ENCODE measurements at regions not wholly inside any gene's neighbourhood (a gene's known extent, or its start where the extent isn't known, plus 50 kb on each side); places are given as distances from the start of the nearest gene placed in this dataset.

DNA sequence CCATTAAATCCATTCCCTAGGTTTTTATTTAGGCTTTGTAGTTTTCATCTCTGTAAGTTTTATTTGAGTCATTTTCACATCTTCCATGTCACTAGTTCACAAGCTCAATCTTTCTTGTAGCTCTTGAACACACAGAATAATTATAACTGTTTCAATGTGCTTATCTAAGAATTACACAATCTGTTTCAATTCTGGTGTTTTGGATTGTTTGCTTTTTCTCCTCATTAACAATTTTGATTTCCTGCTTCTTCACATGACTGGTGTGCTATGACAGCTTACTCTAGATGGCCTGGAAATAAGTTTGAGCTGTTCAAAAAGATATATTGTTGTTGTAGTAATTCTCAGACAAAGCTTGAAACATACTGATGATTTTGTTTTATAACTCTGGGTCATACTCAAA lies 1974.1 kb upstream of the NUDT12 start:
- Histone ChIP-seq H3K4me1 (ENCODE audit: control insufficient read depth, extremely low read depth, insufficient read depth, low read length) (no peaks in the 10 kb centered on the region), H3K27me3 (ENCODE audit: control insufficient read depth, extremely low read depth, insufficient read depth, low read length) (no peaks in the 10 kb centered on the region), H3K9me3 (ENCODE audit: control insufficient read depth, low read depth, low read length) (no peaks in the 10 kb centered on the region), H3K9ac (ENCODE audit: control insufficient read depth, extremely low read depth, insufficient read depth, low read length) (no peak overlapping the region), H3K9me1 (ENCODE audit: control insufficient read depth, extremely low read depth, insufficient read depth, low read length) (no peaks in the 10 kb centered on the region), H3K27ac (ENCODE audit: control insufficient read depth, insufficient read depth, low read length) (no peak overlapping the region), H4K20me1 (ENCODE audit: control insufficient read depth, extremely low read depth, insufficient read depth, low read length) (no peaks in the 10 kb centered on the region), H2AFZ (ENCODE audit: control insufficient read depth, low read length) (no peak overlapping the region), H3K36me3 (ENCODE audit: control insufficient read depth in 2 of 2, extremely low read depth in 1 of 2, insufficient read depth in 2 of 2, low read length in 2 of 2) (no peaks in the 10 kb centered on the region), H3K4me3 (ENCODE audit: control insufficient read depth in 2 of 3, extremely low read depth in 1 of 3, insufficient read depth in 2 of 3, low read depth in 1 of 3, low read length in 3 of 3) (no peak overlapping the region), H3K4me2 (ENCODE audit: control insufficient read depth, extremely low read depth, insufficient read depth, low read depth, low read length) (no peak overlapping the region), H3K79me2 (ENCODE audit: control insufficient read depth, insufficient read depth, low read length) (no peaks in the 10 kb centered on the region)
- TF ChIP-seq, protein P1, sequence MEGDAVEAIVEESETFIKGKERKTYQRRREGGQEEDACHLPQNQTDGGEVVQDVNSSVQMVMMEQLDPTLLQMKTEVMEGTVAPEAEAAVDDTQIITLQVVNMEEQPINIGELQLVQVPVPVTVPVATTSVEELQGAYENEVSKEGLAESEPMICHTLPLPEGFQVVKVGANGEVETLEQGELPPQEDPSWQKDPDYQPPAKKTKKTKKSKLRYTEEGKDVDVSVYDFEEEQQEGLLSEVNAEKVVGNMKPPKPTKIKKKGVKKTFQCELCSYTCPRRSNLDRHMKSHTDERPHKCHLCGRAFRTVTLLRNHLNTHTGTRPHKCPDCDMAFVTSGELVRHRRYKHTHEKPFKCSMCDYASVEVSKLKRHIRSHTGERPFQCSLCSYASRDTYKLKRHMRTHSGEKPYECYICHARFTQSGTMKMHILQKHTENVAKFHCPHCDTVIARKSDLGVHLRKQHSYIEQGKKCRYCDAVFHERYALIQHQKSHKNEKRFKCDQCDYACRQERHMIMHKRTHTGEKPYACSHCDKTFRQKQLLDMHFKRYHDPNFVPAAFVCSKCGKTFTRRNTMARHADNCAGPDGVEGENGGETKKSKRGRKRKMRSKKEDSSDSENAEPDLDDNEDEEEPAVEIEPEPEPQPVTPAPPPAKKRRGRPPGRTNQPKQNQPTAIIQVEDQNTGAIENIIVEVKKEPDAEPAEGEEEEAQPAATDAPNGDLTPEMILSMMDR (optimal IDR thresholded peaks at IDR 0.05 in 1 of 3, IDR thresholded peaks at IDR 0.05 in 1 of 3, conservative IDR thresholded peaks at IDR 0.05 in 1 of 3; ENCODE audit: extremely low read depth in 1 of 3, insufficient read depth in 2 of 3, low read length in 3 of 3), result no peak
- no peak for TF ChIP-seq EZH2 (IDR thresholded peaks at IDR 0.05; ENCODE audit: low read length)
- FAIRE-seq, result no peak
- dilution Hi-C loops (cut with MboI; ENCODE audit: extremely low pct_ligation_motif_present, low sequenced_read_pairs), result no loop called here
- DNase-seq (ENCODE audit: low read depth, low spot score), result no peak

DNA sequence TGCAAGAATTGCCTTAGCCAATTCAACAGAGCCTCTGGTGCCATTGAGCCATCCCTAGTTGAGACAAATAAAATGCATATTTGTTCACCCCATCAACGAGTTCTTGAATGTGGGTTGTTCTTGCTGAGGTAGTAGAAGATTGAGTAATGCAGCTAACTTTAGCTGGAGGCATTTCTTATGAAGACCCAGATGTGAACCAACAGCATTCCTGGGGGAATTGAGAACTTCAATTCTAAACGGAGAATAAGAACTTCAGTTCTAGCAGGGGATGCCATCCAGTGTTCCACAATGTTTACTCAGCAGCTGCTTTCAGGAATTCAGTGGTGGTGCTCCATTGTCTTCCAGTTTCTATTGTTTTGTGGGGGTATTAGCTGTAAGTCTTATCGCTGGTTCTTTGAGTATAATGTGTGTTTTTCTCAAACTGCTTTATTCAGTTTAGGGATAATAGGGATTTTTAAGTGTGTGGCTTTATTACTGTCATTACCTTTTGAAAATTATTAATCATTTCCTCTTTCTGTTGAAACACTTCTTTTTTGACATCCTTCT lies 1968.2 kb upstream of the NUDT12 start:
- H3K36me3 ChIP-seq (ENCODE audit: control insufficient read depth in 2 of 2, extremely low read depth in 1 of 2, insufficient read depth in 2 of 2, low read length in 2 of 2), result no peaks in the 10 kb centered on the region
- no peaks in the 10 kb centered on the region for H4K20me1 ChIP-seq (ENCODE audit: control insufficient read depth, extremely low read depth, insufficient read depth, low read length)
- no peaks in the 10 kb centered on the region for H3K79me2 ChIP-seq (ENCODE audit: control insufficient read depth, insufficient read depth, low read length)
- FAIRE-seq (no peak), DNase-seq (ENCODE audit: low read depth, low spot score) (no peak)
- dilution Hi-C loops (cut with MboI; ENCODE audit: extremely low pct_ligation_motif_present, low sequenced_read_pairs), result no loop called here
- H3K4me2 ChIP-seq (ENCODE audit: control insufficient read depth, extremely low read depth, insufficient read depth, low read depth, low read length), result no peak overlapping the region
- no peak overlapping the region for H2AFZ ChIP-seq (ENCODE audit: control insufficient read depth, low read length)
- TF ChIP-seq, protein P1 (optimal IDR thresholded peaks at IDR 0.05 in 1 of 3, IDR thresholded peaks at IDR 0.05 in 1 of 3, conservative IDR thresholded peaks at IDR 0.05 in 1 of 3; ENCODE audit: extremely low read depth in 1 of 3, insufficient read depth in 2 of 3, low read length in 3 of 3), result no peak
- TF ChIP-seq EZH2 (IDR thresholded peaks at IDR 0.05; ENCODE audit: low read length), result no peak
- H3K4me3 ChIP-seq (ENCODE audit: control insufficient read depth in 2 of 3, extremely low read depth in 1 of 3, insufficient read depth in 2 of 3, low read depth in 1 of 3, low read length in 3 of 3), result no peak overlapping the region
- no peak overlapping the region for H3K9ac ChIP-seq (ENCODE audit: control insufficient read depth, extremely low read depth, insufficient read depth, low read length)
- no peaks in the 10 kb centered on the region for H3K9me1 ChIP-seq (ENCODE audit: control insufficient read depth, extremely low read depth, insufficient read depth, low read length)
- no peaks in the 10 kb centered on the region for H3K9me3 ChIP-seq (ENCODE audit: control insufficient read depth, low read depth, low read length)
- H3K4me1 ChIP-seq (ENCODE audit: control insufficient read depth, extremely low read depth, insufficient read depth, low read length), result no peaks in the 10 kb centered on the region
- no peaks in the 10 kb centered on the region for H3K27me3 ChIP-seq (ENCODE audit: control insufficient read depth, extremely low read depth, insufficient read depth, low read length)
- no peak overlapping the region for H3K27ac ChIP-seq (ENCODE audit: control insufficient read depth, insufficient read depth, low read length)
